CD4-positive, alpha-beta T cell treated with Interleukin-12 subunit alpha and Interleukin-12 subunit beta, for 1 hour (primary cell): ENCODE measurements at regions not wholly inside any gene's neighbourhood (a gene's known extent, or its start where the extent isn't known, plus 50 kb on each side); places are given as distances from the start of the nearest gene placed in this dataset.
"Not testable (repeated sequence)": the region's sequence is repeated elsewhere in the genome, so short reads cannot be mapped to it uniquely, and the experiment has no call there.

Experiments
- DNase-seq: peaks from one replicate; pipeline ENCODE4 v3.0.0-alpha.2; 2020

DNA sequence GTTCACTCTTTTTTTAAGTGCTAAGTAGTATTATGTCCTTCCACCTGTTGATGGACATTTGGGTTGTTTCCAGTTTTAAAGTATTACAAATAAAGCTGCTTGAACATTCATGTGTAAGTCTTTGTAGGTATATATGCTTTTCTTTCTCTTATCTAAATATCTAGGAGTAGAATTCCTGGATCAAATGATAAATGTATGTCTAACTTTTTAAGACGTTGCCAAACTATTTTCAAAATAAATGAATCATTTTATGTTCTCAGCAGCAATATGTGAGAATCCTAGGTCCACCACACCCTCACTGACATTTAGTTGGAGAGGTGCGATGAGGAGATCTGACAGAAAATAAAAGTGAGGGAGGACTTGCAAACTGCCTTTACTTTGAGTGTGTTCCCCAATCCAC, 291.7 kb upstream of the UGT8 start:
- no peak for DNase-seq

DNA sequence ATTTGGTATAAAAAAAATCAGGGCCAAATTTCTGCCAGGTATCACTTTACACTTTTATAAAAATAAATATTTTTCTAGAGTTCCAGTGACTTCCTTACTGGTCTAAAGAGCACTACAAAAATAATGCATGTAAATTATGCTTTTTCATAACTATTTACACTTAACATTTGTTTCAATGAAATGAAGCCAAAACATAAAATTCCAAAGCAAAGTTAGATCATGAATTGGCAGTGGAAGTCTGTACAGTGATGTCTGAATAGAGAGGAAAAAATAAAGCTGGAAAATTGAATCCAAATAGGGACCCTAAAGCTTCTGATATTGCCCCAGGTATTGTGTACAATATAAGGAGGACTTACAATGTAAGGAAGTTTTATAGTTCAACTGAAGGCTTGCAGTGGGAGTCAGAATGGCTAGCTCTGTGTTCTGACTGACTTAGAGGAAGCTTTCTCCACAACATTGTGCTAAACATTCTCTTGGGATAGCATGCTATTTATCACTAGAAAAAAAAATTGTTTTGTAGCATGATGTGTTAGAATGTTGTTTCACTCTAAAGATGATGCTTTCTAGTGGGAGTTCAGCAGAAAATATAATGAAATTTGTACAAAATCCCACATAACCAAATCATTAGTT, 288.2 kb upstream of the UGT8 start:
- DNase-seq: no peak

DNA sequence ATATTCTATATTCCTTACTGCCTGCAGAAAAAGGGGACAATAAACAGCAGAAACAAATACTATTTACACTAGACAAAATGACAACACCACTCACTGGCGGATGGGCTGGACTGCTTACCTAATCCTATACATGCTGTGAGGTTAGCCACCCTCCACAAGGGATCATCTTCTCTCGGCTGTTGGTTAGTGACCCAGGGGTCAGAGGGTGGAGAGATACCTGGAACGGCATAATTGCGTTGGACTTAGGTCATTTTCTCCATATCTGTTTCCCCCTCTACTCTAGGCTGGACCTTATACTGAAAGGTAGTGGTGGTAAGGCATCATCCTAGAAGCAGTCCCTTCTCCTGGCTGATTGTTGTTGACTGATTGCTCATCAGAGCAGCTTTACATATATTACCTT, 286.8 kb upstream of the UGT8 start:
- no peak for DNase-seq

DNA sequence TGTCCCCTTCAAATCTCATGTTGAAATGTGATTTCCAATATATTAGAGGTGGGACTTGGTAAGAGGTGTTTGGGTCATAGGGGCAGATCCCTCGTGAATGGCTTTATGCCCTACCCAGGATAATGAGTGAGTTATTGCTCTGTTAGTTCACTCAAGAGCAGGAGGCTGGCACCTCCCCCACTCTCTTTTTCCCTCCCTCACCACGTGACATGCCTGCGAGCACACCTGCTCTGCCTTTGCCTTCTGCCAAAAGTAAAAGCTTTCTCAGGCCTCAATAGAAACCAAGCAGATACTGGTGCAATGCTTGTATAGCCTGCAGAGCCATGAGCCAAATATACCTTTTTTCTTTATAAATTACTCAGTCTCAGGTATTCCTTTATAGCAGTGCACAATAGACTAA, 286.3 kb upstream of the UGT8 start:
- no peak for DNase-seq

DNA sequence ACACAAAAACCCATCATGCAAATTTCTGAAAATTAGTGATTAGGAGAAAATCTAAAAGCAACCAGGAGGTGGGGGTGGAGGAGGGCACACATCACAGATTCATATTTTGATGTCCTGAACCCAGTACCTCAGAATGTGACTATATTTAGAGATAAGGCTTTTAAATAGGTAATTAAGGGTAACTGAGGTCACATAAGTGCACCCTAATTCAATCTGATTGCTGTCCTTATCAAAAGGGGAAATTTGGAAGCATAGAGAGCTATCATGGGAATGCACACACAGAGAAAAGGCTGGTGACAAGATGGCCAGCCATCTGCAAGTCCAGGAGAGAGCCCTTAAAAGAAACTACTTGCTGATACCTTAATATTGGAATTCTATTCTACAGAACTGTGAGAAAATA, 281.8 kb upstream of the UGT8 start:
- DNase-seq: no peak

DNA sequence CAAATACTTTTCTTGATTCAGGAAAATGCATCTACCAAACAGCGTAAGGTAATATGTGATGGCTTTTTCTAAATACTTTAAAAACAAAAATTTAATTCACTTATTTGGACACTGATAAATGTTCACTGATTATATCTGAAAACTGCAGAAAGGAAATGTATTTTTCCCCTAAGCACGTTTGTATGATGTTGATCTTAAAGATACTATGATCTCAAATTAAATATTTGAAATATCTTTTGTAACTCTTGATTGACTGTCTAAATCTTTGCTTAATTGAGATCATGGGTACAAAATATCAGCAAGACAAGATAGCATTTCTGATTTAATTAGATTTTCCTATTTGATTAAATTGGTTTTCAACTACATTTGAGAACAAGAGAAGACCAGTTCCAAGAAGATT, 281.0 kb upstream of the UGT8 start:
- no peak for DNase-seq

DNA sequence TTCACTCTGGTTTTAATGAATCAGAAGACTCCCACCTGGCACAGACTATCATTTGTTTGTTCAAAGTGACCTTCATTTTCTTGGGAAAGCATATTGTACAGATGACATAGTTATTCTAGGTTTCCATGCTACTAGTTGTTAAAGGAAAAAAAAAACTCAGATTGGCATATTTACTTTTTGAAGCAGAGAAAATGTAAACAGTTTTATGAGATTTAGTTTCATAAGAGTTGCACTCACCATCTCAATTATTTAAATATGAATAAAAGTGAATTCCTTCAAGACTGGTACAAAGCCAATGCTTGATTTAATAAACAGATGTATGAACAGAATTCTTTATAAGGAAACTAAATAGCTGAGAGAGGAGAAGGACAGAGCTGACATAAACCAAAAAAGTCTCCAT, 280.3 kb upstream of the UGT8 start:
- no peak for DNase-seq

DNA sequence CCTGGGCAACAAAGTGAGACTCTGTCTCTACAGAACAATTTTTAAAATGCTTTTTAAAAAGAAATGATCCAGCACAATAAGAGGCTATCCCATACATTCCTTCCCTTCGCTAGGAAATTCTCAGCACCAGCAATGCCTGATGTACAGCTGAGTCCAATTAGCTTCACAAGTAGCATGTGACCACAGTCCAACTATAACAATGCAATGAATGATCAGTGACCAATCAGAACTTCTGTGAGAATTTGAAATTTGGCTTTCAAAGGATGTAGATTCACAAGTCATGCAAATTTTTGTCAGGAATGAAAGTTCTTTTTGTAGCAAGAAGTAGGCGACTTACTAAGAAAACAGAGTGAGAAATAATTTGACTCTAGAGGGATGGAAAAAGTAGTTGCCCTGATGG, 278.5 kb upstream of the UGT8 start:
- DNase-seq: no peak

DNA sequence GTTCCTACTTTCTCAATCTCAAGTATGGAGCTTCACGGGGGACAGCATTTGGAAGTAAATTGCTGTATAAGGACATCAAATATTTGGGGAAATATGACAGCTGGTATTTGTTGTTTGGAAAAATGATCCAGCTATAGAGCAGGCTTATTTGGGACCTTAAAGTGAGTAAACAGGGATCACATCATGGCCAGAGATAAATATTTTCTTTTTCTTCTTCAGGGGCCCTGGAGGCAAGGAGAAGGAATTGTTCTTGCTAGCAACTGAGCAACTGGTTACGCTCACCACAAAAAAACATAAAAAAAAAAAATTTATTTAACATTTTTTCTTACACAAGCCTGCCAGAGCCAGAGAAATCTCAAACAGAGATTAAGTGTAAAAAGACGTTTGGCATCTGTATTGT, 277.2 kb upstream of the UGT8 start:
- no peak for DNase-seq

DNA sequence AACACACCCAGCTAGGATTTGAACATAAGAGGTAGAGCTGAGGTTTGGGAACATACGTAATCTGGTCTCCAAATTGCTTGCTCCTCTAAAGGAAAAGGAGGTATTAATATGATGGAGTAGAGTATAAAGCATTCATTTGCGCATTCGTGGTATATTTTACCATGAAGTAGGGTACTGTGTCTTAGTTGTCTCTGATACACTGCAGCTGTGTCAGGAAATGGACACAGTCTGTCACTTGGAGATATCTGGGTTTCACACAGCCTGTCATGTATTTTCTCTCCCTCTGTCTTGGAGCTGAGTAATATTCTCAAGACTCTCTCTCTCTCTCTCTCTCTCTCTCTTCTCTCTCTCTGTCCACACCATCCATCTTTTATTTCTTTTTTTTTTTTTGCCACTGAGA, 274.8 kb upstream of the UGT8 start:
- no peak for DNase-seq

DNA sequence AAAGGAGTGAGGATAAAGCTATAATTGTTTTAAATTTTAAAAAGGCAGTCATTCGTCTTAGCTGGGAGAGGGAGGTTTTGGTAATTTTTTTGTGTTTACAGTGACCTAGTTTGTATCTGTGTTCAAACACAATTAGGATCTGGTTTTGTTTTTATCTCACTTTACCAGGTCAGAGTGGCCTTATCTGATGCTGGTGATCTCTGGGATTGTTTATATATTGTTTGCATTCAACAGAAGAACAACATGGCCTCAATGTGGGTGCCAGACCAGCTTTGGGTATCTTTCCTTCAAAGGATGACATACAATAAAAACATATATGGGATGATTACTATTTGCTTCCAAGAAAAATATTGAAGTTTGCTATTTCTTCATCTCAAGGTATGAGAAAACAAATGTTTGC, 272.2 kb upstream of the UGT8 start:
- DNase-seq: no peak

DNA sequence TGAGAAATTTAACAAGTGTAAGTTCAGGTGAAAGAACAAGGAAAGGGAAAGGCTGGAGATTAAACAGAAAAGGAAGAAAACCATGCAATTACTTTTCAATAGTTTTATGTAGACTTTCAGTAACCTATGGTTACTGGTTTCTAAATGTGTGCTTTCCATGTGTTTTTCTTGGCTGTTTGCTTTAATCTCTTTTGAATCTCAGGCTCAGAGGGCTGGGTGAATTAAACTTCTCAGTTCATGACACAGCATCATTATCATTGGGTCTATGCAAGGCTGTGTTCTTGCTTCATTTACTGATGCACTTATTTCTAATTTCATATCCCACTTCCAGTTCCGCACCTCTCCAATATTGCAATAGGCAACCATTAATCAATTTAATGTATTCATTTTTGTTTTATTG, 266.5 kb upstream of the UGT8 start:
- DNase-seq: no peak

DNA sequence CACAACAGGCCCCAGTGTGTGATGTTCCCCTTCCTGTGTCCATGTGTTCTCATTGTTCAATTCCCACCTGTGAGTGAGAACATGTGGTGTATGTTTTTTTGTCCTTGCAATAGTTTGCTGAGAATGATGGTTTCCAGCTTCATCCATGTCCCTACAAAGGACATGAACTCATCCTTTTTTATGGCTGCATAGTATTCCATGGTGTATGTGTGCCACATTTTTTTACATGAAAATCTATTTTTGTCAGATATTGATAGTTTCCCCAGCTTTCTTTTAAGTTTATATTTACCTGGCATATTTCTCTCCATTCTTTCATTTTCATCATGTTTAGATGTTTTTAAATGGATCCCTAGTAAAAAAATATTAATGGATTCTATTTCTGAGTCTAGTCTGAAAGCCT, 264.2 kb upstream of the UGT8 start:
- not testable (repeated sequence) for DNase-seq

DNA sequence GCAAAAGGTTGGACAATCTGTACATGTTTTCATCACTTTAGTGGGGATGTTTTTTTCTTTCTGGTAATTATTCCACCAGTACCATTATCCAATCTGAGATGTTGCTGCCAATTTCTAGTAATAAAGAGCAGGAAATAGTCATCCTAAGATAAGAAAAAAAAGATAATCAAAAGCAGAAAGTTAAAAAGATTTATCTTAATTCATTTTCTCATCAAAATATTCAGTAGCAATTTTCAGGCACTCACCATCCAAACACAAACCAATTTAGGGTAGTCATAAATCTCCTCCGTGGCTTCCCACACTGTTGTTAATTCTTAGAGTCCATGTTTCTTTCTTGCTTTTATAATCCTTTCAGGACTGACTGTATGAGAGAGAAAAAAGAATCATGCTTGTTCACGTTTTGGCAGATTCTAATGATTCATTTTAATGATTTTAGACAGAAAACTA, 263.7 kb upstream of the UGT8 start:
- DNase-seq: no peak

DNA sequence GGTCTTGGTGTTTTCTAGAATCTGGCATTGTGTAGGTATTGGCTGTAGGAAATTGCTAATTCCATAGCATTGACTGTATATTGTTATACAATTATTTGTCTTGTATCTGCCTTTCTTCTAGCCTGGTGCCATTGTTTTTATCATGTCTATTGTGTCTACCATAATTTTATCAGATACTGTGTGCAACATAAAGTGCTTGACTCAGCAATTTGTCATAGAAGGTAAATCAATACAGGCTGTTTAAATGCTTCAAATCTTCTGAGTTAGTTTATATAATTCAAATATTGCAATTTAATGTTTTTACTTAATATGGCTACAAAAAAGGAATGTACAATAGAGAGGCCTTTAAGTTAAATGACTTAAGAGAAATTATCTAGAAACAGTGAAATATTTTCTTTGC, 263.3 kb upstream of the UGT8 start:
- DNase-seq: no peak

DNA sequence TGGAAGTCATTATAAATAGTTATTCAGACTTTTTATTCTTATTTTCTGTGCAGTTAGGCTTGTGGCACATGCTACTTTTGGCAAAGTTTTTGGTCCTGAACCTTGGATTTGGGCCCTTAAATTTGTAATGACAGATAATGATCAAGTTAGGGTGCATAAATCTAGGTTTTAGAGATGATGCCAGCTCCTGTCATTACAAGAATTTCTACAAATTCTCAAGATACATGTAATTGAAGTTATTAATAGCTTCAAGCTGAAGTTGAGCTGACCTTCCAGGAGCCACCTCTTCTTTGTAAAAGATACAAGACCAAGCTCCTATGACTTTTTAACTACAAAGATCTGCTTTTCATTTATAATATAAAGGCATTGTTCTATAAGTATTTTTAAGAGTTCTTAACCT, 255.6 kb upstream of the UGT8 start:
- no peak for DNase-seq

DNA sequence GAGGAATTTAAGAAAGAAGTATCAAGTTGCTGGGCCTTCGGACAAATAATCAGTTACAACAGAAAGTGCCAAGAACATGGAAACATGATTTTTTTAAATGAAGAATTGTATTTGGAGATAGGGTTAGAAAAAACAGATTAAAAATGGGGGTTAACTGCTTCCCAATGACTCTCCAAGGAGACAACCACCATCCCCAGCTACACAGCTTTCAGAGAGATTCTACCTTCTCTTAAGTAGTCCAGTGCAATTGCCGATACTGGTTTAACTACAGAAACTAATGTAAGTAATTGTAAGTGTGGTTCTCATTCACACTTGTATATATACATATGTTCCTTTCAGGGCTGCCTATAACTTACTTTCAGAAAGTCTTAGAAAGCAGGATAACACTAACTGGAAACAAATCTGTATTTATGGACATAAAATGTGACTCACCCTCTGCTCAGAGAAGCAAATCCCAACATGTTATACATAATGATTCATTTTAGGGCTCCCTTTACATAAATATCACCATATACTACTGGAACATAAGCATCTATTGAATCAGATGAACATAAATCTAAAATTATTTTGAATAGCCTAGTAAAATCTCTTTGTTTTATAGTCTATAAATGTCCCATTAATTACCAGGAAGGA, 248.9 kb upstream of the UGT8 start:
- DNase-seq: no peak

DNA sequence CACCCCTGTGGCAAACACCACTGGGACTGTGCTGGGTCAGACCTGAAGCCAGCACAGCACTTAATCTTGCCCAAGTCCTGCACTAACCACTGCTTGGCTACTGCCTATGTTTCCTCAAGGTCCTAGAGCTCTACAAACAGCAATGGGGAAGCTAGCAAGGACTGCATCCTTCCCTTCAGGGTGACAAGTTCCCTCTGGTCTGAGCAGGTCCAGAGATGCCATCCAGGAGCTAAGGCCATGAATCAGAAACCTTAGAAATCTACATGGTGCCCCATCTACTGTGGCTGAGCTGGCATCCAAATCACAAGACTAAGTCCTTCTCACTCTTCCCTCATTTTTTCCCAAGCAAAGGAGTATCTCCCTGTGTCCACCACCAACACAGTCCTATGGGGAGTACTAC, 239.7 kb upstream of the UGT8 start:
- DNase-seq: no peak

DNA sequence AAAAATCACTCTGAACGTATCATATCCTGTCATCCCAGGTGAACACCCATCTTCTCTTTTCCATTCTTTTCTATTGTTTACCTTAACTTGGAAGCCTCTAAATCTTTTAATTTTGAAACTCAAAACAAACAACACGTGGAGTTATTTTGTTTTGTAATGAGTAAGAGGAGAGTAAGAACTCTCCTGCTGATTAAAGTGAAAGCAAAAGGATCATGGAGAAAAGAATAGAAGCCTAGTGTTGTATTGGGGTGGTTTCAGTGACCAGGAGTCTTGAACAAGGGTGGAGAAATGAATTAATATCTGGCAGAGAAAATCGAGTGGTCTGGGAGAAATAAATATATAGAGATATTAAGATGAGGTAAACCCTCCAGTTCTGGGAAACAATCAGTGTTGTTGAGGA, 237.4 kb upstream of the UGT8 start:
- no peak for DNase-seq

DNA sequence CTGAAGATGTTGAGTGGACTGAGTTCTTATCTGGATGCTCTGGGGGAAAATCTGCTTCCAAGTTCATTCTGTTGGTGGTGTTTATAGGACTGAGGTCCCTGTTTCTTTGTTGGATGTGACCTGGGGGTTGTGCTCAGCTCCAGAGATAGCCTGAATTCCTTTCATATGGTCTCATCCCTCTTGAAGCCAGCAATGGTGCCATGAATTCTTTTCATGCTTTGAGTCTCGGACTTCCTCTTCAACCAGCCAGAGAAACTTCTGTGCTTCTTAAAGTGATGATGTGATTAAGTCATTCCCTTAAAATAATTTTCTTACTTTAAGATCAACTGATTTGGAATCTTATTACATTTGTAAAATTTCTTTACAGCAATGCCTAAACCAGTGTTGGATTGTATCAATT, 233.8 kb upstream of the UGT8 start:
- DNase-seq: no peak

DNA sequence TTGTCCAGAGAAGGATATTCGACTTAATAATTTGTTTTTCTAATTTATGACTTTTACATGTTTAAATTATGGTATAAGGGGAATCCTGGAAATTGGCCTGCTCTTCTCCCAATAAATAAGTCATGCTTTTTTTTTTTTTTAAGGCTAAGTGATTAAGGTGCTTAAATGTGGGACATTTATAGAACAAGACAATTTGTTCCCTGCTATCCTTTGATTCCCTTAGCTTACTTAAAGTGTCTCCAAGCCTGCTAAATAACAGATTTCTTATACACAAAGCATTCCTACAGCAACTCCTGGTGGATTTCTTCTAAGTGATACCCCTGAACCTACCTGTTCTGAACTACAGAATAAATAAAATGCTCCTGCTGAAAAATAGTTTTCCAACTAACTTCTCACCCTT, 233.0 kb upstream of the UGT8 start:
- no peak for DNase-seq

DNA sequence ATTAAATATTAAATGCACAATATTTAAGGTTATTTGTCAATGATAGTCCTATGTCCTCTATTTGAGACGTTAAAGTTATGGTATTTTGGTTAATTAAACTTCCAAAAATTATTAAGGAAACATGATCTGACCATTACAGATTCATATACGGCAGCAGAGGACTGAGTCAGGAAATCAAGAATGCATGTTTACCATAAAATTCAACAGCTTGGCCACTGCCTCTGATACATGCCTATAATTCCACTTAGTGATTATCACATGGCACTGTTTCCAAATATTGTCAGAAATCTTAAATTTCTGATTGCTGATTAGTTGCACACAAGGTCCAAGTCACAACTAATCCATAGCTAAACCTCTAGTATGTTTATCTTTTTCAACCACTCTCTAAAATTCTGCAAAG, 232.2 kb upstream of the UGT8 start:
- no peak for DNase-seq

DNA sequence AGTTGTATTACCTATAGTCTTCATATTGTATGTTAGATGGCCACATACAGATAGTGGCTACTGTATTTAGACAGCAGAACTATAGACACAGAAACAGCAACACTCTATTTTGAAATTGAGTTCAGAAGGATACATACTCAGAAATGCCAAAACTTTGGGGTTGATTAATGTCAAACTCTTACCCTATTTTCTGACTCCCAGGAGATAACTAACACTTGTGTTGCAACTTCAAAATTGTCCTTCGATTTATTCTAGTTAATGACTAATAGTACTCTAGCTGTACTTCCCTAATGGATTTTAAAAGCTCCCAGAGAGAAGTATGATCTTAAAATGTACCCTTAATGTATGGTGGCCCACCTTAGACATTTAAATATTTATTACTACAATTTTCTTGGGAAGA, 229.9 kb upstream of the UGT8 start:
- DNase-seq: no peak

DNA sequence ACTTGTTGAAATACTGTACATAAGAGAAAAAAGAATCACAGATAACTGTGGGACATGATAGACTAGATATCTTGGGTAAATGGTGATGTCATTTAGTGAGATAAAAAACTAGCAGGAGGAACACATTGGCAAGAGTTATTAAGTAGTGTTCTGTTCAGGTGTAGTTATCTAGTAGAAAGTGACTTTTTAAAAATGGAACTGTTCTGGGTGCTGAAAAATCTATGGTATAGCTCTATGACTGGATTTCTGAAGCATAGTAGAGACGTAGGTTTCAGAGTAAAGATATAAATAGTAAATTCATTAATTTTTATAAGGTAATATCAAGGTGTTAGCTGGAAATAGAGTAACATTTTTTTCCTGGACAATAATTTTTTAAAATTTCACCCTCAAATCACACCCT, 225.1 kb upstream of the UGT8 start:
- no peak for DNase-seq

DNA sequence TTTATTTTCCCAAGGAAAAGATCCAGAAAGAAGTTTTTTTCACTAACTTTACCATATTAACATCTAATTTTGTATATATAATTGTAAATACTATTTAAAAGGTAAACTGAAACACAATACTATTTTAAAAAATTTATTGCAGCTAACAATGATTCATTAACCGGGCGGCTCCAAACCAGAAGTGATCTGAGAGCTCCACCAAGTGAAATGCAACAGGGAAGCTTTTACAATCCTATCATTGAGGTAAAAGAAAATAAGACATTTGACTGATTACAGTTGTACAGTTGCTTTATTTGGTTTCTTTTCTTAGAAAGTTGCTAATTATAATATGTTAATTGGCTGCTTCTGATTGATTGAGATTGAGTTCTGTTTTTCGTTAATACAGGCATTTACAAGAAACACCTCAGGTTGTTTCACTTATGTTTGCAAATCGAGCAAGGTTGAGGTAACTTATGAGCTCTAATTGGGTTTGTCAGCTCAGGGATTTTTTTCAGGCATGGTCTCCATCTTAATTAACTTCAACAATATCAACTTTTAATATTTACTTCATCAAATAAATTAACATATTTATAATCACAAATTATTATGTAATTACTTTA, 220.2 kb upstream of the UGT8 start:
- no peak for DNase-seq
